HepG2 (cell line): ENCODE measurements at regions not wholly inside any gene's neighbourhood (a gene's known extent, or its start where the extent isn't known, plus 50 kb on each side); places are given as distances from the start of the nearest gene placed in this dataset.

Experiments
- ATAC-seq: fragments of 200-7000 bp; cut with Tn5 transposase; 3 replicates; pipeline ENCODE4 v1.9.1; 2020; ENCODE audit warnings: mild to moderate bottlenecking, moderate library complexity
- BruUV-seq: library from RNA; stranded (reverse); fragments of 400-500 nt; replicated peaks from 2 replicates; lab custom pipeline; 2021; lab: Mats Ljungman, UMichigan
- CTCF ChIA-PET: fragments of 300-600 bp; formaldehyde crosslinking; extraction: SDS; loops from one replicate; lab custom pipeline; 2021; ENCODE audit warnings: low total read pairs, inconsistent platforms, low intra/inter-chr PET ratio; lab: Yijun Ruan, JAX
- POLR2A ChIA-PET: fragments of 350-600 bp; sonication (Branson Sonifier 250); formaldehyde crosslinking; loops from one replicate; lab custom pipeline; 2020; ENCODE audit warnings: antibody characterized with exemption, inconsistent platforms; lab: Yijun Ruan, JAX
- DNase-seq: peaks from one replicate; pipeline ENCODE4 v3.0.0-alpha.2; 2015; ENCODE audit warnings: low spot score
- FAIRE-seq: peaks from 3 replicates; lab custom pipeline; 2011; peaks lifted over from hg19 to GRCh38; lab: Jason Lieb, UNC
- H2AFZ ChIP-seq: one replicate; pipeline ENCODE4 v1.6.1; 2011; ENCODE audit warnings: low read length, inconsistent platforms
- H3K27ac ChIP-seq: fragments of 300-600 bp; 3 replicates; pipeline ENCODE4 v1.8.0; 2011; ENCODE audit warnings: mixed run types, mild to moderate bottlenecking, mixed read lengths, low read length, inconsistent platforms; ENCODE audit not compliant: insufficient read depth; ENCODE audit errors: extremely low read length
- H3K27me3 ChIP-seq, 2 experiments: fragments of 200-600 bp in 1 of 2; 2 replicates in 1 of 2; 3 replicates in 1 of 2; pipeline versions ENCODE4 v1.6.0 to v1.8.0; 2011; ENCODE audit warnings: low read length in 2 of 2, mild to moderate bottlenecking in 2 of 2, moderate library complexity in 2 of 2, inconsistent platforms in 1 of 2; ENCODE audit not compliant: insufficient read depth in 2 of 2, control insufficient read depth in 1 of 2
- H3K36me3 ChIP-seq, 2 experiments: fragments of 200-600 bp in 1 of 2; replicated peaks in 1 of 2; 2 replicates in 1 of 2; 3 replicates in 1 of 2; pipeline versions ENCODE4 v1.5.1 to v1.8.0; 2011; ENCODE audit warnings: low read length in 2 of 2, inconsistent platforms in 1 of 2; ENCODE audit not compliant: insufficient read depth in 2 of 2, control insufficient read depth in 1 of 2
- H3K4me1 ChIP-seq: 2 replicates; pipeline ENCODE4 v1.5.1; 2012; ENCODE audit warnings: low read length, inconsistent platforms; ENCODE audit not compliant: insufficient read depth
- H3K4me2 ChIP-seq: 2 replicates; pipeline ENCODE4 v1.6.0; 2011; ENCODE audit warnings: low read depth, low read length, inconsistent platforms
- H3K4me3 ChIP-seq, 3 experiments: fragments of 200-600 bp in 1 of 3; sonication (generic), shearing (Covaris generic) in 1 of 3; replicated peaks in 1 of 3; 2 replicates each; pipeline ENCODE4 v1.5.1; 2011 to 2016; ENCODE audit warnings: low read length in 3 of 3, inconsistent platforms in 2 of 3, low read depth in 2 of 3, mild to moderate bottlenecking in 2 of 3, control low read depth in 1 of 3, mixed read lengths in 1 of 3; ENCODE audit not compliant: insufficient read depth in 1 of 3
- H3K79me2 ChIP-seq: one replicate; pipeline ENCODE4 v1.6.1; 2011; ENCODE audit warnings: low read length, inconsistent platforms; ENCODE audit not compliant: insufficient read depth
- H3K9ac ChIP-seq: 2 replicates; pipeline ENCODE4 v1.6.0; 2011; ENCODE audit warnings: mild to moderate bottlenecking, low read depth, low read length, inconsistent platforms; ENCODE audit not compliant: insufficient read depth
- H3K9me3 ChIP-seq: 2 replicates; pipeline ENCODE4 v1.5.1; 2012; ENCODE audit warnings: mild to moderate bottlenecking, low read length
- H4K20me1 ChIP-seq: 2 replicates; pipeline ENCODE4 v1.6.0; 2011; ENCODE audit warnings: inconsistent platforms, mild to moderate bottlenecking, low read length, moderate library complexity; ENCODE audit not compliant: insufficient read depth
- CCDC6 ChIP-seq: sonication (generic); formaldehyde crosslinking; IDR thresholded peaks from 2 replicates; pipeline ENCODE4 v1.8.1; 2022; ENCODE audit warnings: mild to moderate bottlenecking, missing genetic modification reagents, moderate library complexity
- DR1 ChIP-seq: sonication (generic); formaldehyde crosslinking; IDR thresholded peaks from 2 replicates; pipeline ENCODE4 v1.8.0; 2021; ENCODE audit warnings: mild to moderate bottlenecking, missing genetic modification reagents, inconsistent platforms
- HOXA9 ChIP-seq: sonication (generic); formaldehyde crosslinking; IDR thresholded peaks from 2 replicates; pipeline ENCODE4 v1.8.1; 2022; ENCODE audit warnings: missing genetic modification reagents, mild to moderate bottlenecking, moderate library complexity, borderline replicate concordance
- MIXL1 ChIP-seq: IDR thresholded peaks from 2 replicates; pipeline ENCODE4 v1.6.1; 2016
- ZFX ChIP-seq: sonication (generic); formaldehyde crosslinking; IDR thresholded peaks from 2 replicates; pipeline ENCODE4 v1.4.0; 2020; ENCODE audit warnings: mild to moderate bottlenecking, low read depth, missing genetic modification reagents, moderate library complexity
- ZNF12 ChIP-seq: sonication (generic); formaldehyde crosslinking; IDR thresholded peaks from 2 replicates; pipeline ENCODE4 v1.5.0; 2020; ENCODE audit warnings: missing genetic modification reagents
- ZNF451 ChIP-seq: sonication (generic); formaldehyde crosslinking; IDR thresholded peaks from 2 replicates; pipeline ENCODE4 v1.5.0; 2020; ENCODE audit warnings: mild to moderate bottlenecking, missing genetic modification reagents
- WGBS: methylation state at CpG from one replicate; pipeline ENCODE4 v1.1.6; 2017; ENCODE audit warnings: low lambda C conversion rate; 5-methylcytosine and 5-hydroxymethylcytosine counted together
- in situ Hi-C: cut with HindIII; loops from 2 replicates; pipeline ENCODE4 v1.10.0; 2017; ENCODE audit warnings: low pct_unique_long_range_greater_than_20kb; ENCODE audit not compliant: extremely low pct_ligation_motif_present
- intact Hi-C: fragments of 100-400 bp; cut with micrococcal nuclease; formaldehyde crosslinking; loops from one replicate; pipeline ENCODE4 v1.10.0; 2022; ENCODE audit not compliant: unreplicated experiment
- TF ChIP-seq, protein P1 (sequence below): sonication (generic); formaldehyde crosslinking; IDR thresholded peaks from 2 replicates; pipeline ENCODE4 v1.4.0; 2020; ENCODE audit warnings: missing genetic modification reagents, borderline replicate concordance
- TF ChIP-seq, protein P2 (sequence below): sonication (generic); formaldehyde crosslinking; IDR thresholded peaks from 2 replicates; pipeline ENCODE4 v1.8.0; 2022; ENCODE audit warnings: missing genetic modification reagents, mild to moderate bottlenecking, moderate library complexity, borderline replicate concordance

DNA sequence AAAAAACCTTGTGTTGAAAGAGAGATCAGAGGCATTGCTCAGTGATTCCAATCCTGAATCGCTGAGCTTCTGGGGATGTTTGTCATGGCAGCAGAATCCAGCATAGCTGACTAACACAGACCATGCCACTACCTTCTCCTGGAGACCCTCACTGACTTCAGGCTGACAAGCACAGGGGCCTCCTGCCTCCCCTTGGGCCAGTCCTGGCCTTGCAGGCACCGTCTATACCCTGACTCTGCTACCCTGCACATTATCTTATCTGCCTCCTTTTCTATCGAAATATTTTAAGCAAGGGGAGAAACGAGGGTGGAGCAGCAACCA lies 139.8 kb downstream of the KIF26A start:
- no TSS peak for BruUV-seq
- CTCF ChIA-PET = no interaction called here
- Histone ChIP-seq H3K79me2 (no peaks in the 10 kb centered on the region), H2AFZ (no peak overlapping the region), H3K9me3 (no peaks in the 10 kb centered on the region), H3K27me3 (peaks cover 6 to 33% of the 10 kb centered on the region in 2 experiments; a peak in 3 of 5 replicates), H4K20me1 (no peaks in the 10 kb centered on the region), H3K4me3 (no peak overlapping the region), H3K27ac (no peak overlapping the region), H3K9ac (no peak overlapping the region), H3K4me1 (no peaks in the 10 kb centered on the region), H3K4me2 (no peak overlapping the region), H3K36me3 (no peaks in the 10 kb centered on the region)
- POLR2A ChIA-PET = no interaction called here
- no peak for FAIRE-seq
- intact Hi-C loops (no loop called here), in situ Hi-C loops (no loop called here)
- WGBS = 28% methylated on average over 4 of the region's 4 CpGs
- DNase-seq = no peak
- TF ChIP-seq ZFX (CRISPR knock-in tag) (no peak), ZNF12 (CRISPR knock-in tag) (peak; percentile 78)
- ATAC-seq = no peak

DNA sequence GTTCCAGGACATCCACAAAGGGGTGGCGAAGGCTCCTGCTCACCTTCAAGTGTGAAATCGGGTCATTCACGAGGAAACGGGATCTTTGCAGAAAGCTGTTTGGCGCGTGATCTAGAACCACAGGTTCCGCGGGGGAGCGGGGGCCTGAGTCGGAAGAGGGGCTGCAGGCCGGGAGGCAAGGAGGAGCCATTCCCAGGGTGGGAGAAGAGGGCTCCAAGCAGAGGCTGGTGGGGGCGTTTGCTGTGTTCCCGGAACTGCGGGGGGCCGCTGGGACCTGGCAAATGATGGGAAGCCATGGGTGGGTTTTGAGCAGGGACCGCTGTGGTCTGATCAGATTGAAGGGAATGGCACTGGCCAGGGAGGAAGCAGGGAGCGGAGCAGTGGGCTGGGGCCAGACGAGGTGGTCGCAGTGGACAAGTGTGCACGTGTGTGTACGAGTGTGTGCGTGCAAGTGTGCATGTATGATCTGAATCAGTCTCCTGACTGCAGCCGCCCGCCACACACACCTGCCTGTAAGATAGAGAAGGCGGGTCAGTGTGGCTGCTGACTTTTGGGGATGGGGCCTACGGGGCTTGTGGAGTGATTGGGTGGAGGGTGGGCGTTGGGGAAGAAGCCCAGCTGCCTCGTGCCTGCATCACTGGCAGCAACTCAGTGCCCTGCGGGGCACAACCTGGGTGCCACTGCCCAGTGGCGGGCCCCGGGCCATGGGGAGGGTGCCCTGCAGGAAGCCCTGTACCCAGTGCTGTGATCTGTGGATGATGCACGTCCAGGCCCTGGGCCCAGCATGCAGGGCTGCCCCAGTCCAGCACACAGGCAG lies 141.9 kb downstream of the KIF26A start:
- TF ChIP-seq, protein P1, sequence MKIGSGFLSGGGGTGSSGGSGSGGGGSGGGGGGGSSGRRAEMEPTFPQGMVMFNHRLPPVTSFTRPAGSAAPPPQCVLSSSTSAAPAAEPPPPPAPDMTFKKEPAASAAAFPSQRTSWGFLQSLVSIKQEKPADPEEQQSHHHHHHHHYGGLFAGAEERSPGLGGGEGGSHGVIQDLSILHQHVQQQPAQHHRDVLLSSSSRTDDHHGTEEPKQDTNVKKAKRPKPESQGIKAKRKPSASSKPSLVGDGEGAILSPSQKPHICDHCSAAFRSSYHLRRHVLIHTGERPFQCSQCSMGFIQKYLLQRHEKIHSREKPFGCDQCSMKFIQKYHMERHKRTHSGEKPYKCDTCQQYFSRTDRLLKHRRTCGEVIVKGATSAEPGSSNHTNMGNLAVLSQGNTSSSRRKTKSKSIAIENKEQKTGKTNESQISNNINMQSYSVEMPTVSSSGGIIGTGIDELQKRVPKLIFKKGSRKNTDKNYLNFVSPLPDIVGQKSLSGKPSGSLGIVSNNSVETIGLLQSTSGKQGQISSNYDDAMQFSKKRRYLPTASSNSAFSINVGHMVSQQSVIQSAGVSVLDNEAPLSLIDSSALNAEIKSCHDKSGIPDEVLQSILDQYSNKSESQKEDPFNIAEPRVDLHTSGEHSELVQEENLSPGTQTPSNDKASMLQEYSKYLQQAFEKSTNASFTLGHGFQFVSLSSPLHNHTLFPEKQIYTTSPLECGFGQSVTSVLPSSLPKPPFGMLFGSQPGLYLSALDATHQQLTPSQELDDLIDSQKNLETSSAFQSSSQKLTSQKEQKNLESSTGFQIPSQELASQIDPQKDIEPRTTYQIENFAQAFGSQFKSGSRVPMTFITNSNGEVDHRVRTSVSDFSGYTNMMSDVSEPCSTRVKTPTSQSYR (CRISPR knock-in tag) = no peak
- no peak for TF ChIP-seq MIXL1
- no peak for TF ChIP-seq DR1 (CRISPR knock-in tag)
- TF ChIP-seq, protein P2, sequence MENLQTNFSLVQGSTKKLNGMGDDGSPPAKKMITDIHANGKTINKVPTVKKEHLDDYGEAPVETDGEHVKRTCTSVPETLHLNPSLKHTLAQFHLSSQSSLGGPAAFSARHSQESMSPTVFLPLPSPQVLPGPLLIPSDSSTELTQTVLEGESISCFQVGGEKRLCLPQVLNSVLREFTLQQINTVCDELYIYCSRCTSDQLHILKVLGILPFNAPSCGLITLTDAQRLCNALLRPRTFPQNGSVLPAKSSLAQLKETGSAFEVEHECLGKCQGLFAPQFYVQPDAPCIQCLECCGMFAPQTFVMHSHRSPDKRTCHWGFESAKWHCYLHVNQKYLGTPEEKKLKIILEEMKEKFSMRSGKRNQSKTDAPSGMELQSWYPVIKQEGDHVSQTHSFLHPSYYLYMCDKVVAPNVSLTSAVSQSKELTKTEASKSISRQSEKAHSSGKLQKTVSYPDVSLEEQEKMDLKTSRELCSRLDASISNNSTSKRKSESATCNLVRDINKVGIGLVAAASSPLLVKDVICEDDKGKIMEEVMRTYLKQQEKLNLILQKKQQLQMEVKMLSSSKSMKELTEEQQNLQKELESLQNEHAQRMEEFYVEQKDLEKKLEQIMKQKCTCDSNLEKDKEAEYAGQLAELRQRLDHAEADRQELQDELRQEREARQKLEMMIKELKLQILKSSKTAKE (CRISPR knock-in tag) = no peak
- TF ChIP-seq HOXA9 (CRISPR knock-in tag) = no peak
- no peak for TF ChIP-seq ZNF451 (CRISPR knock-in tag)
- TF ChIP-seq CCDC6 = no peak
- Histone ChIP-seq H3K79me2 (no peaks in the 10 kb centered on the region), H3K9ac (no peak overlapping the region), H3K4me3 (no peak overlapping the region), H3K36me3 (no peaks in the 10 kb centered on the region), H3K4me1 (no peaks in the 10 kb centered on the region), H3K27ac (no peak overlapping the region), H2AFZ (no peak overlapping the region), H3K27me3 (peaks cover 6 to 29% of the 10 kb centered on the region in 2 experiments; a peak in 3 of 5 replicates), H3K9me3 (no peaks in the 10 kb centered on the region), H3K4me2 (no peak overlapping the region), H4K20me1 (no peaks in the 10 kb centered on the region)
- intact Hi-C loops (no loop called here), in situ Hi-C loops (no loop called here)
- FAIRE-seq (no peak), DNase-seq (no peak), ATAC-seq (peak; percentile 23)
- no TSS peak for BruUV-seq
- ChIA-PET POLR2A (no interaction called here), CTCF (no interaction called here)
- 56% methylated on average over 25 of the region's 32 CpGs for whole genome bisulfite sequencing
